Mucosa of descending colon (tissue), 3 donors: ENCODE measurements at regions not wholly inside any gene's neighbourhood (a gene's known extent, or its start where the extent isn't known, plus 50 kb on each side); places are given as distances from the start of the nearest gene placed in this dataset.
A peak's percentile ranks its signal among the peaks of the same experiment; 100 is the strongest.

Experiments
- ATAC-seq: fragments of 200-7000 bp; cut with Tn5 transposase; one replicate; pipeline ENCODE4 v1.9.1; 2020; ENCODE audit warnings: mild to moderate bottlenecking, moderate library complexity
- DNase-seq, 3 donors: peaks; one replicate each; pipeline ENCODE4 v3.0.0-alpha.2; 2020
- H3K36me3 ChIP-seq: fragments of 200-600 bp; one replicate; pipeline ENCODE4 v1.8.0; 2021; ENCODE audit warnings: low read depth, mild to moderate bottlenecking
- H3K4me1 ChIP-seq: fragments of 200-600 bp; one replicate; pipeline ENCODE4 v1.8.0; 2021; ENCODE audit warnings: low read depth, mild to moderate bottlenecking
- H3K4me3 ChIP-seq: fragments of 200-600 bp; one replicate; pipeline ENCODE4 v1.8.0; 2021; ENCODE audit warnings: mild to moderate bottlenecking
- H3K9me3 ChIP-seq: fragments of 200-600 bp; one replicate; pipeline ENCODE4 v1.8.0; 2021; ENCODE audit warnings: mild to moderate bottlenecking
- CTCF ChIP-seq: fragments of 200-600 bp; IDR thresholded peaks from one replicate; pipeline ENCODE4 v1.8.0; 2022; ENCODE audit warnings: antibody characterized with exemption, mild to moderate bottlenecking
- intact Hi-C, 2 donors: fragments of 100-400 bp; cut with DNase I in 1 of 2; cut with micrococcal nuclease in 1 of 2; formaldehyde crosslinking; loops; one replicate each; pipeline versions ENCODE4 v1.11.0 to v1.11.1; 2022; cut with DNase I, micrococcal nuclease
- donor health status: DM: no; HTN: no; CAD: no; lungs with moderate emphysema.
- donor health status: DM: no; HTN: no; CAD: no.
- donor health status: DM: no; HTN: yes; CAD: no.

GRCh38 chr13:44819772-44820171, 169.5 kb downstream of the NUFIP1 start:
- intact Hi-C loops, result no loop called here
- no peak overlapping the region for H3K4me3 ChIP-seq
- DNase-seq, result no peak
- no peak for TF ChIP-seq CTCF
- H3K36me3 ChIP-seq, result no peaks in the 10 kb centered on the region
- no peaks in the 10 kb centered on the region for H3K4me1 ChIP-seq
- no peaks in the 10 kb centered on the region for H3K9me3 ChIP-seq
- no peak for ATAC-seq

GRCh38 chr13:44819245-44819644, 170.0 kb downstream of the NUFIP1 start:
- intact Hi-C loops, result no loop called here
- no peak for TF ChIP-seq CTCF
- no peaks in the 10 kb centered on the region for H3K36me3 ChIP-seq
- ATAC-seq, result peak; percentile 35
- H3K9me3 ChIP-seq, result no peaks in the 10 kb centered on the region
- no peak for DNase-seq
- no peaks in the 10 kb centered on the region for H3K4me1 ChIP-seq
- no peak overlapping the region for H3K4me3 ChIP-seq

GRCh38 chr13:44818428-44818827, 170.8 kb downstream of the NUFIP1 start:
- Histone ChIP-seq H3K4me3 (no peak overlapping the region), H3K36me3 (no peaks in the 10 kb centered on the region), H3K9me3 (no peaks in the 10 kb centered on the region), H3K4me1 (peaks cover 6% of the 10 kb centered on the region)
- no peak for TF ChIP-seq CTCF
- intact Hi-C loops, result no loop called here
- DNase-seq, result no peak
- ATAC-seq, result peak; percentile 31

- no peak for TF ChIP-seq CTCF
- H3K9me3 ChIP-seq, result no peaks in the 10 kb centered on the region
- intact Hi-C loops, result no loop called here
- DNase-seq (no peak), ATAC-seq (no peak)
- no peak overlapping the region for H3K4me3 ChIP-seq
- H3K4me1 ChIP-seq, result peaks cover 6% of the 10 kb centered on the region
- no peaks in the 10 kb centered on the region for H3K36me3 ChIP-seq
Observed at GRCh38 chr13:44818016-44818415, 171.3 kb downstream of the NUFIP1 start.

- H3K9me3 ChIP-seq, result no peaks in the 10 kb centered on the region
- peak; percentile 32 for ATAC-seq
- intact Hi-C loops, result no loop called here
Observed at GRCh38 chr13:44817131-44817671, 172.1 kb downstream of the NUFIP1 start.

More at GRCh38 chr13:44817131-44817671, 172.1 kb downstream of the NUFIP1 start:
- no peak for DNase-seq
- no peaks in the 10 kb centered on the region for H3K36me3 ChIP-seq
- H3K4me1 ChIP-seq, result peaks cover 6% of the 10 kb centered on the region
- TF ChIP-seq CTCF, result no peak
- H3K4me3 ChIP-seq, result no peak overlapping the region
